ENCODE measurements at regions not wholly inside any gene's neighbourhood (a gene's known extent, or its start where the extent isn't known, plus 50 kb on each side); places are given as distances from the start of the nearest gene placed in this dataset.
"Not testable (repeated sequence)": the region's sequence is repeated elsewhere in the genome, so short reads cannot be mapped to it uniquely, and the experiment has no call there.

- no peak for DNase-seq (ENCODE audit: low spot score)
Measured at GRCh38 chr5:68991279-68992084, 102.3 kb upstream of the SLC30A5 start.

- DNase-seq (ENCODE audit: low spot score): no peak
Measured at GRCh38 chr5:68994645-68995044, 99.2 kb upstream of the SLC30A5 start.

GRCh38 chr5:68995845-68996545, 97.8 kb upstream of the SLC30A5 start:
- DNase-seq (ENCODE audit: low spot score): no peak

- DNase-seq (ENCODE audit: low spot score): no peak
Measured at GRCh38 chr5:68999181-68999580, 94.6 kb upstream of the SLC30A5 start.

GRCh38 chr5:69000216-69000919, 93.4 kb upstream of the SLC30A5 start:
- DNase-seq (ENCODE audit: low spot score): no peak

- DNase-seq (ENCODE audit: low spot score): no peak
Measured at GRCh38 chr5:69000949-69001348, 92.9 kb upstream of the SLC30A5 start.

GRCh38 chr5:69001627-69002026, 92.2 kb upstream of the SLC30A5 start:
- DNase-seq (ENCODE audit: low spot score): no peak

- no peak for DNase-seq (ENCODE audit: low spot score)
Measured at GRCh38 chr5:69004127-69004526, 89.7 kb upstream of the SLC30A5 start.

GRCh38 chr5:69004676-69005075, 89.1 kb upstream of the SLC30A5 start:
- DNase-seq (ENCODE audit: low spot score): no peak

GRCh38 chr5:69006030-69006429, 87.8 kb upstream of the SLC30A5 start:
- no peak for DNase-seq (ENCODE audit: low spot score)

GRCh38 chr5:69007163-69007562, 86.7 kb upstream of the SLC30A5 start:
- DNase-seq (ENCODE audit: low spot score): no peak

- peak; percentile 73 for DNase-seq (ENCODE audit: low spot score)
Measured at GRCh38 chr5:69007726-69008368, 86.0 kb upstream of the SLC30A5 start.

- DNase-seq (ENCODE audit: low spot score): peak; percentile 13
Measured at GRCh38 chr5:69010476-69010875, 83.3 kb upstream of the SLC30A5 start.

- DNase-seq (ENCODE audit: low spot score): no peak
Measured at GRCh38 chr5:69011910-69012309, 81.9 kb upstream of the SLC30A5 start.

GRCh38 chr5:69013481-69013880, 80.3 kb upstream of the SLC30A5 start:
- no peak for DNase-seq (ENCODE audit: low spot score)

- not testable (repeated sequence) for DNase-seq (ENCODE audit: low spot score)
Measured at GRCh38 chr5:69014007-69014406, 79.8 kb upstream of the SLC30A5 start.

- DNase-seq (ENCODE audit: low spot score): no peak
Measured at GRCh38 chr5:69019668-69020375, 74.0 kb upstream of the SLC30A5 start.

GRCh38 chr5:69024241-69024651, 69.6 kb upstream of the SLC30A5 start:
- peak; percentile 65 for DNase-seq (ENCODE audit: low spot score)

- no peak for DNase-seq (ENCODE audit: low spot score)
Measured at GRCh38 chr5:69029292-69029691, 64.5 kb upstream of the SLC30A5 start.

- no peak for DNase-seq (ENCODE audit: low spot score)
Measured at GRCh38 chr5:69030358-69031062, 63.3 kb upstream of the SLC30A5 start.

- DNase-seq (ENCODE audit: low spot score): no peak
Measured at GRCh38 chr5:69032009-69032408, 61.8 kb upstream of the SLC30A5 start.
